BJ (cell line): ENCODE measurements at regions not wholly inside any gene's neighbourhood (a gene's known extent, or its start where the extent isn't known, plus 50 kb on each side); places are given as distances from the start of the nearest gene placed in this dataset.

Experiments used
- CTCF ChIA-PET: fragments of 350-600 bp; formaldehyde crosslinking; extraction: SDS; loops from one replicate; lab custom pipeline; 2021; ENCODE audit warnings: antibody characterized with exemption, inconsistent platforms; lab: Yijun Ruan, JAX
- POLR2A ChIA-PET: fragments of 300-600 bp; sonication (Branson Sonifier 250); formaldehyde crosslinking; extraction: SDS; loops from one replicate; lab custom pipeline; 2021; ENCODE audit warnings: antibody characterized with exemption; lab: Charles Lee
- DNase-seq: peaks from one replicate; pipeline ENCODE4 v3.0.0-alpha.2; 2011; ENCODE audit warnings: low read depth
- H3K27me3 ChIP-seq: 2 replicates; pipeline ENCODE4 v1.6.0; 2011; ENCODE audit warnings: low read length; ENCODE audit not compliant: control insufficient read depth, insufficient read depth
- H3K36me3 ChIP-seq: 2 replicates; pipeline ENCODE4 v1.5.1; 2011; ENCODE audit warnings: low read length; ENCODE audit not compliant: control insufficient read depth, insufficient read depth
- H3K4me3 ChIP-seq: 2 replicates; pipeline ENCODE4 v1.5.1; 2011; ENCODE audit warnings: low read depth, mild to moderate bottlenecking, control low read depth, low read length
- CTCF ChIP-seq: IDR thresholded peaks from 2 replicates; pipeline ENCODE4 v1.5.1; 2011; ENCODE audit warnings: low read depth, mild to moderate bottlenecking, control low read depth, inconsistent platforms, low read length, moderate library complexity; ENCODE audit not compliant: insufficient read depth

- no peak for TF ChIP-seq CTCF
- no peaks in the 10 kb centered on the region for H3K36me3 ChIP-seq
- no peak overlapping the region for H3K4me3 ChIP-seq
- ChIA-PET CTCF (interaction anchor here (1.3 kb wide), 2 partner anchors 9 to 20 kb away, joined by 3 to 4 read pairs; no protein-coding TSS in a partner anchor), POLR2A (no interaction called here)
- DNase-seq = no peak
- H3K27me3 ChIP-seq = no peaks in the 10 kb centered on the region
These were observed 523.7 kb upstream of the PROK2 start for GRCh38 chr3:72308641-72309040.

- no peak for TF ChIP-seq CTCF
- ChIA-PET CTCF (interaction anchor here (1.3 kb wide), 2 partner anchors 8 to 21 kb away, joined by 3 to 4 read pairs; no protein-coding TSS in a partner anchor), POLR2A (interaction anchor here (0.7 kb wide), 1 partner anchor 284 kb away, joined by 8 read pairs; no protein-coding TSS in a partner anchor)
- H3K36me3 ChIP-seq = no peaks in the 10 kb centered on the region
- no peaks in the 10 kb centered on the region for H3K27me3 ChIP-seq
- H3K4me3 ChIP-seq = no peak overlapping the region
- no peak for DNase-seq
These were observed 522.6 kb upstream of the PROK2 start for GRCh38 chr3:72307438-72308115.

- TF ChIP-seq CTCF = no peak
- ChIA-PET CTCF (no interaction called here), POLR2A (no interaction called here)
- Histone ChIP-seq H3K4me3 (no peak overlapping the region), H3K27me3 (no peaks in the 10 kb centered on the region), H3K36me3 (no peaks in the 10 kb centered on the region)
- DNase-seq = no peak
These were observed 521.9 kb upstream of the PROK2 start for GRCh38 chr3:72306800-72307341.

- CTCF ChIA-PET = no interaction called here
These were observed 519.0 kb upstream of the PROK2 start for GRCh38 chr3:72303926-72304325.

More at GRCh38 chr3:72303926-72304325, 519.0 kb upstream of the PROK2 start:
- TF ChIP-seq CTCF = no peak
- Histone ChIP-seq H3K4me3 (no peak overlapping the region), H3K36me3 (no peaks in the 10 kb centered on the region), H3K27me3 (no peaks in the 10 kb centered on the region)
- POLR2A ChIA-PET = no interaction called here
- no peak for DNase-seq
